BLaER1 (cell line): ENCODE measurements at regions not wholly inside any gene's neighbourhood (a gene's known extent, or its start where the extent isn't known, plus 50 kb on each side); places are given as distances from the start of the nearest gene placed in this dataset.

Experiments used
- H3K27ac ChIP-seq: shearing (Covaris generic); formaldehyde crosslinking; 2 replicates; pipeline ENCODE4 v1.8.1; 2022
- H3K27me3 ChIP-seq: shearing (Covaris generic); formaldehyde crosslinking; 2 replicates; pipeline ENCODE4 v1.8.1; 2022
- H3K36me3 ChIP-seq: shearing (Covaris generic); formaldehyde crosslinking; 2 replicates; pipeline ENCODE4 v1.8.1; 2022
- H3K4me1 ChIP-seq: shearing (Covaris generic); formaldehyde crosslinking; 2 replicates; pipeline ENCODE4 v1.8.1; 2022
- H3K4me2 ChIP-seq: shearing (Covaris generic); formaldehyde crosslinking; 2 replicates; pipeline ENCODE4 v1.8.1; 2022
- H3K4me3 ChIP-seq: shearing (Covaris generic); formaldehyde crosslinking; 2 replicates; pipeline ENCODE4 v1.8.1; 2022
- H3K9ac ChIP-seq: shearing (Covaris generic); formaldehyde crosslinking; 2 replicates; pipeline ENCODE4 v1.8.1; 2022
- H3K9me3 ChIP-seq: shearing (Covaris generic); formaldehyde crosslinking; 2 replicates; pipeline ENCODE4 v1.8.1; 2022
- H4K20me1 ChIP-seq: shearing (Covaris generic); formaldehyde crosslinking; 2 replicates; pipeline ENCODE4 v1.8.1; 2022
- Cebpa-rat ChIP-seq: shearing (Covaris generic); IDR thresholded peaks from 2 replicates; pipeline ENCODE4 v1.8.1; 2022

GRCh38 chrX:118187100-118187499 is 70.5 kb upstream of the KLHL13 start:
- H3K27ac ChIP-seq = no peak overlapping the region
- H3K4me1 ChIP-seq = peaks cover 44% of the 10 kb centered on the region
- no peak overlapping the region for H3K9ac ChIP-seq
- H3K4me3 ChIP-seq = no peak overlapping the region
- no peak for TF ChIP-seq Cebpa-rat
- H3K27me3 ChIP-seq = no peaks in the 10 kb centered on the region
- H3K4me2 ChIP-seq = no peak overlapping the region
- H3K36me3 ChIP-seq = no peaks in the 10 kb centered on the region
- peaks cover 14% of the 10 kb centered on the region for H3K9me3 ChIP-seq
- no peaks in the 10 kb centered on the region for H4K20me1 ChIP-seq

- Histone ChIP-seq H3K4me2 (peak overlapping the region; percentile 72), H3K27me3 (no peaks in the 10 kb centered on the region)
Measured at GRCh38 chrX:118189000-118189399, 72.4 kb upstream of the KLHL13 start.

GRCh38 chrX:118189628-118190027 is 73.0 kb upstream of the KLHL13 start:
- Histone ChIP-seq H3K9me3 (peaks cover 6% of the 10 kb centered on the region; the same call in 1 of the 2 replicates), H3K9ac (no peak overlapping the region; the same call in 1 of the 2 replicates), H3K27ac (peak overlapping the region; percentile 19; the same call in 1 of the 2 replicates), H3K36me3 (no peaks in the 10 kb centered on the region), H3K4me2 (peak overlapping the region; percentile 72), H3K27me3 (no peaks in the 10 kb centered on the region), H3K4me3 (no peak overlapping the region), H4K20me1 (no peaks in the 10 kb centered on the region), H3K4me1 (peaks cover 36% of the 10 kb centered on the region)
- TF ChIP-seq Cebpa-rat = no peak

More at GRCh38 chrX:118189000-118189399, 72.4 kb upstream of the KLHL13 start:
- no peak for TF ChIP-seq Cebpa-rat
- Histone ChIP-seq H3K4me1 (peaks cover 38% of the 10 kb centered on the region), H3K36me3 (no peaks in the 10 kb centered on the region), H3K9me3 (peaks cover 8% of the 10 kb centered on the region), H3K27ac (peak overlapping the region; percentile 19; the same call in 1 of the 2 replicates), H4K20me1 (no peaks in the 10 kb centered on the region), H3K9ac (peak overlapping the region; percentile 27; the same call in 1 of the 2 replicates), H3K4me3 (no peak overlapping the region)

GRCh38 chrX:118197730-118198129 is 81.1 kb upstream of the KLHL13 start:
- H3K9ac ChIP-seq = no peak overlapping the region
- H3K4me1 ChIP-seq = no peaks in the 10 kb centered on the region
- no peak overlapping the region for H3K4me2 ChIP-seq
- H3K27ac ChIP-seq = no peak overlapping the region
- H3K9me3 ChIP-seq = no peaks in the 10 kb centered on the region
- no peak for TF ChIP-seq Cebpa-rat
- no peaks in the 10 kb centered on the region for H3K36me3 ChIP-seq
- no peaks in the 10 kb centered on the region for H3K27me3 ChIP-seq
- no peaks in the 10 kb centered on the region for H4K20me1 ChIP-seq
- H3K4me3 ChIP-seq = no peak overlapping the region

GRCh38 chrX:118198577-118198976 is 82.0 kb upstream of the KLHL13 start:
- Histone ChIP-seq H3K36me3 (no peaks in the 10 kb centered on the region), H3K4me2 (no peak overlapping the region), H3K9me3 (no peaks in the 10 kb centered on the region), H3K4me3 (no peak overlapping the region), H3K9ac (no peak overlapping the region), H4K20me1 (no peaks in the 10 kb centered on the region), H3K27ac (no peak overlapping the region), H3K4me1 (no peaks in the 10 kb centered on the region), H3K27me3 (no peaks in the 10 kb centered on the region)
- no peak for TF ChIP-seq Cebpa-rat

GRCh38 chrX:118199997-118200396 is 83.4 kb upstream of the KLHL13 start:
- H3K4me2 ChIP-seq = no peak overlapping the region
- H3K9ac ChIP-seq = no peak overlapping the region
- TF ChIP-seq Cebpa-rat = no peak
- no peak overlapping the region for H3K4me3 ChIP-seq
- no peaks in the 10 kb centered on the region for H3K4me1 ChIP-seq
- no peak overlapping the region for H3K27ac ChIP-seq
- no peaks in the 10 kb centered on the region for H3K36me3 ChIP-seq
- H3K27me3 ChIP-seq = no peaks in the 10 kb centered on the region
- no peaks in the 10 kb centered on the region for H4K20me1 ChIP-seq
- H3K9me3 ChIP-seq = no peaks in the 10 kb centered on the region

GRCh38 chrX:118205421-118206395 is 89.1 kb upstream of the KLHL13 start:
- Histone ChIP-seq H3K27me3 (no peaks in the 10 kb centered on the region), H3K4me1 (no peaks in the 10 kb centered on the region), H3K9me3 (no peaks in the 10 kb centered on the region), H4K20me1 (no peaks in the 10 kb centered on the region), H3K4me2 (no peak overlapping the region), H3K9ac (no peak overlapping the region), H3K36me3 (no peaks in the 10 kb centered on the region), H3K27ac (no peak overlapping the region), H3K4me3 (no peak overlapping the region)
- no peak for TF ChIP-seq Cebpa-rat

GRCh38 chrX:118207831-118208453 is 91.3 kb upstream of the KLHL13 start:
- Histone ChIP-seq H3K27ac (no peak overlapping the region), H3K9ac (no peak overlapping the region), H3K4me1 (peaks cover 19% of the 10 kb centered on the region), H3K36me3 (no peaks in the 10 kb centered on the region), H3K9me3 (no peaks in the 10 kb centered on the region), H3K4me3 (no peak overlapping the region), H3K27me3 (no peaks in the 10 kb centered on the region), H3K4me2 (no peak overlapping the region), H4K20me1 (no peaks in the 10 kb centered on the region)
- TF ChIP-seq Cebpa-rat = no peak

- H3K4me3 ChIP-seq = no peak overlapping the region
- no peak for TF ChIP-seq Cebpa-rat
- peaks cover 24% of the 10 kb centered on the region for H3K4me1 ChIP-seq
- H4K20me1 ChIP-seq = no peaks in the 10 kb centered on the region
- H3K9ac ChIP-seq = no peak overlapping the region
- no peaks in the 10 kb centered on the region for H3K36me3 ChIP-seq
- no peak overlapping the region for H3K27ac ChIP-seq
- H3K27me3 ChIP-seq = no peaks in the 10 kb centered on the region
- H3K9me3 ChIP-seq = no peaks in the 10 kb centered on the region
- H3K4me2 ChIP-seq = no peak overlapping the region
Measured at GRCh38 chrX:118208481-118208880, 91.9 kb upstream of the KLHL13 start.
